ENCODE measurements at regions not wholly inside any gene's neighbourhood (a gene's known extent, or its start where the extent isn't known, plus 50 kb on each side); places are given as distances from the start of the nearest gene placed in this dataset.

DNA sequence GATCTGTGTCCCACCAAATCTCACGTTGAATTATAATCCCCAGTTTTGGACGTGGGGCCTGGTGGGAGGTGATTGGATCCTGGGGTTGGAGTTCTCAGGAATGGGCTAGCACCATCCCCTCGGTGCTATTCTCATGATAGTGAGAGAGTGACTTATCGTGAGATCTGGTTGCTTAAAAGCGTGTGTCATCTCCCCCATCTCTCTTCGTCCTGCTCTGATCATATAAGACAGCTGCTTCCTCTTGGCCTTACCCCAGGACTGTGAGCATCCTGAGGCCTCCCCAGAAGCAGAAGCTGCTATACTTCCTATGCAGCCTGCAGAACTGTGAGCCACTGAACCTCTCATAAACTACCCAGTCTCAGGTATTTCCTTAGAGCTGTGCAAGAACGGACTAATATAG lies 163.7 kb upstream of the NDUFV2 start (continued):
- 0 out of 2 replicates have a peak, but pooled peaks have one; percentile 17 for TF ChIP-seq TCF3 (CRISPR knock-in tag; IDR thresholded peaks at IDR 0.05)
- no peak for TF ChIP-seq CCNT2 (IDR thresholded peaks at IDR 0.05; ENCODE audit: borderline replicate concordance, extremely low read depth, insufficient read length, low read depth, low read length)
- TF ChIP-seq ZNF445 (CRISPR knock-in tag; IDR thresholded peaks at IDR 0.05; ENCODE audit: low read depth) = no peak
- TF ChIP-seq ZNF766 (CRISPR knock-in tag; conservative IDR thresholded peaks at IDR 0.05) = no peak
- TF ChIP-seq ZNF57 (CRISPR knock-in tag; IDR thresholded peaks at IDR 0.05) = no peak
- no peak for TF ChIP-seq BRF1 (IDR thresholded peaks at IDR 0.05; ENCODE audit: borderline replicate concordance, extremely low read depth, insufficient read length)
- 0 out of 2 replicates have a peak, but pooled peaks have one; percentile 38 for TF ChIP-seq FOXJ2 (tag; IDR thresholded peaks at IDR 0.05)
- TF ChIP-seq TAF9B (IDR thresholded peaks at IDR 0.05; ENCODE audit: partially characterized antibody) = no peak
- TF ChIP-seq, protein P1, sequence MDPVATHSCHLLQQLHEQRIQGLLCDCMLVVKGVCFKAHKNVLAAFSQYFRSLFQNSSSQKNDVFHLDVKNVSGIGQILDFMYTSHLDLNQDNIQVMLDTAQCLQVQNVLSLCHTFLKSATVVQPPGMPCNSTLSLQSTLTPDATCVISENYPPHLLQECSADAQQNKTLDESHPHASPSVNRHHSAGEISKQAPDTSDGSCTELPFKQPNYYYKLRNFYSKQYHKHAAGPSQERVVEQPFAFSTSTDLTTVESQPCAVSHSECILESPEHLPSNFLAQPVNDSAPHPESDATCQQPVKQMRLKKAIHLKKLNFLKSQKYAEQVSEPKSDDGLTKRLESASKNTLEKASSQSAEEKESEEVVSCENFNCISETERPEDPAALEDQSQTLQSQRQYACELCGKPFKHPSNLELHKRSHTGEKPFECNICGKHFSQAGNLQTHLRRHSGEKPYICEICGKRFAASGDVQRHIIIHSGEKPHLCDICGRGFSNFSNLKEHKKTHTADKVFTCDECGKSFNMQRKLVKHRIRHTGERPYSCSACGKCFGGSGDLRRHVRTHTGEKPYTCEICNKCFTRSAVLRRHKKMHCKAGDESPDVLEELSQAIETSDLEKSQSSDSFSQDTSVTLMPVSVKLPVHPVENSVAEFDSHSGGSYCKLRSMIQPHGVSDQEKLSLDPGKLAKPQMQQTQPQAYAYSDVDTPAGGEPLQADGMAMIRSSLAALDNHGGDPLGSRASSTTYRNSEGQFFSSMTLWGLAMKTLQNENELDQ (CRISPR knock-in tag; IDR thresholded peaks at IDR 0.05; ENCODE audit: borderline replicate concordance) = no peak
- TF ChIP-seq ZNF165 (CRISPR knock-in tag; IDR thresholded peaks at IDR 0.05; ENCODE audit: borderline replicate concordance) = no peak
- no peak for TF ChIP-seq MAFF (IDR thresholded peaks at IDR 0.05; ENCODE audit: low read length)
- TF ChIP-seq ADNP (tag; IDR thresholded peaks at IDR 0.05) = no peak; the same call in 1 of the 2 replicates
- TF ChIP-seq, protein P2, sequence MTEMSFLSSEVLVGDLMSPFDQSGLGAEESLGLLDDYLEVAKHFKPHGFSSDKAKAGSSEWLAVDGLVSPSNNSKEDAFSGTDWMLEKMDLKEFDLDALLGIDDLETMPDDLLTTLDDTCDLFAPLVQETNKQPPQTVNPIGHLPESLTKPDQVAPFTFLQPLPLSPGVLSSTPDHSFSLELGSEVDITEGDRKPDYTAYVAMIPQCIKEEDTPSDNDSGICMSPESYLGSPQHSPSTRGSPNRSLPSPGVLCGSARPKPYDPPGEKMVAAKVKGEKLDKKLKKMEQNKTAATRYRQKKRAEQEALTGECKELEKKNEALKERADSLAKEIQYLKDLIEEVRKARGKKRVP (CRISPR knock-in tag; IDR thresholded peaks at IDR 0.05) = no peak
- peak; percentile 8; the same call in 1 of the 2 replicates for TF ChIP-seq SPI1 (IDR thresholded peaks at IDR 0.05; ENCODE audit: borderline replicate concordance, low read depth, low read length)
- no peak for TF ChIP-seq GABPA (tag; conservative IDR thresholded peaks at IDR 0.05; ENCODE audit: low read depth)
- no peak for TF ChIP-seq MAZ (CRISPR knock-in tag; conservative IDR thresholded peaks at IDR 0.05 in 1 of 2, IDR thresholded peaks at IDR 0.05 in 1 of 2)
- no peak for TF ChIP-seq TARDBP (IDR thresholded peaks at IDR 0.05)
- no peak for TF ChIP-seq BCOR (IDR thresholded peaks at IDR 0.05)
- TF ChIP-seq LARP7 (IDR thresholded peaks at IDR 0.05) = no peak
- TF ChIP-seq HOXB6 (CRISPR knock-in tag; IDR thresholded peaks at IDR 0.05; ENCODE audit: borderline replicate concordance) = no peak
- TF ChIP-seq, protein P3, sequence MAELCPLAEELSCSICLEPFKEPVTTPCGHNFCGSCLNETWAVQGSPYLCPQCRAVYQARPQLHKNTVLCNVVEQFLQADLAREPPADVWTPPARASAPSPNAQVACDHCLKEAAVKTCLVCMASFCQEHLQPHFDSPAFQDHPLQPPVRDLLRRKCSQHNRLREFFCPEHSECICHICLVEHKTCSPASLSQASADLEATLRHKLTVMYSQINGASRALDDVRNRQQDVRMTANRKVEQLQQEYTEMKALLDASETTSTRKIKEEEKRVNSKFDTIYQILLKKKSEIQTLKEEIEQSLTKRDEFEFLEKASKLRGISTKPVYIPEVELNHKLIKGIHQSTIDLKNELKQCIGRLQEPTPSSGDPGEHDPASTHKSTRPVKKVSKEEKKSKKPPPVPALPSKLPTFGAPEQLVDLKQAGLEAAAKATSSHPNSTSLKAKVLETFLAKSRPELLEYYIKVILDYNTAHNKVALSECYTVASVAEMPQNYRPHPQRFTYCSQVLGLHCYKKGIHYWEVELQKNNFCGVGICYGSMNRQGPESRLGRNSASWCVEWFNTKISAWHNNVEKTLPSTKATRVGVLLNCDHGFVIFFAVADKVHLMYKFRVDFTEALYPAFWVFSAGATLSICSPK (IDR thresholded peaks at IDR 0.05; ENCODE audit: borderline replicate concordance) = no peak
- no peak for TF ChIP-seq OTX1 (CRISPR knock-in tag; IDR thresholded peaks at IDR 0.05)
- peak; percentile 68 for TF ChIP-seq FOSL1 (tag; conservative IDR thresholded peaks at IDR 0.05)
- no peak for TF ChIP-seq PHB (CRISPR knock-in tag; IDR thresholded peaks at IDR 0.05)
- TF ChIP-seq ARID1B (IDR thresholded peaks at IDR 0.05) = peak; percentile 51
- TF ChIP-seq POLR3A (IDR thresholded peaks at IDR 0.05; ENCODE audit: borderline replicate concordance, extremely low read depth, insufficient read depth, insufficient read length) = no peak
- peak; percentile 55 for TF ChIP-seq SMARCE1 (IDR thresholded peaks at IDR 0.05)

Data from K562 (cell line).